ENCODE measurements at regions not wholly inside any gene's neighbourhood (a gene's known extent, or its start where the extent isn't known, plus 50 kb on each side); places are given as distances from the start of the nearest gene placed in this dataset.

DNA sequence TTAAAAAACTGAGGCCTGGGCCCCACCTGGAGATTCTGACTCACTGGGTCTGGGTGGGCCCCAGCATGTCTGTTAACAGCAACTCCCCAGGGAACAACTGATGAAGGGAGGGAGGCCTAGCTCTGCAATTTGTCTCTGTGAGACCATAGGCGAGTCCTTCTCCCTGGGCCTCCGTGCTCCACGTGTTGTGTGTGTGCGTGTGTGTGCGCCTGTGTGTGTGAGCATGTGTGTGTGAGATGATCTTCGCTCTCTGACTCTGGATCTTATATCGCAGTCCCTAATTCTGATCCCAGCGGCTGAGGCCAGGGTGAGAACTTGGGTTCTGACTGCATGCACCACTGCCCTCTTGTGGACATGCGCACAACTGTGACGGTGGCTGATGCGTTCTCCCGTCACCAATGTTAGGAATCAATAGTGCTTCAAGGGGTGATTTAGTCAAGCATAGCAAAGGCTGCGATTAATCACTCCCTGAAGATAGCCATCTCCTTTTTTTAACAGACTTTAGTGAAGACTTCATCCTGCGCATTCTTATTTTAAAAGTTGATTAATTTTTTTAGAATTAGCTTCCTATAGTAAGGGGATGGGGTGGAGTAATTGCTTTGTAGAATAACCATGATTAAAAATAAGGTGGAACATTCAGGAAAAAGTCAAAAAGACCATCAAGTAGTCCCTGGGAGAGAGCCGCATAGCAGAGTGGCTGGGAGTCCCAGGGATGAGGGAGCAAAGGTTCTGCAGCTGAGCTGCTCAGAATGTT is 62.4 kb upstream of the USP24 start:
- DNase-seq (ENCODE audit: low read depth) = peak; percentile 89
- peaks cover 33% of the 10 kb centered on the region for H3K4me1 ChIP-seq (ENCODE audit: control insufficient read depth, insufficient read depth, low read length)
- peak overlapping the region; percentile 62 for H3K4me3 ChIP-seq (ENCODE audit: low read length)

GRCh38 chr1:55276671-55277376 is 61.7 kb upstream of the USP24 start:
- H3K27me3 ChIP-seq (replicated peaks; ENCODE audit: control insufficient read depth, insufficient read depth, low read length) = no peaks in the 10 kb centered on the region
- peak overlapping the region; percentile 62 for H3K4me3 ChIP-seq (ENCODE audit: low read length)
- H3K36me3 ChIP-seq (ENCODE audit: control insufficient read depth, insufficient read depth, low read length, severe bottlenecking) = no peaks in the 10 kb centered on the region
- peaks cover 35% of the 10 kb centered on the region for H3K4me1 ChIP-seq (ENCODE audit: control insufficient read depth, insufficient read depth, low read length)
- H3K9me3 ChIP-seq (ENCODE audit: control insufficient read depth, low read length) = no peaks in the 10 kb centered on the region
- H3K9ac ChIP-seq (ENCODE audit: low read length) = peak overlapping the region; percentile 38
- no peak for DNase-seq (ENCODE audit: low read depth)

More for the DNA sequence above, 62.4 kb upstream of the USP24 start:
- Histone ChIP-seq H3K36me3 (ENCODE audit: control insufficient read depth, insufficient read depth, low read length, severe bottlenecking) (no peaks in the 10 kb centered on the region), H3K27me3 (replicated peaks; ENCODE audit: control insufficient read depth, insufficient read depth, low read length) (no peaks in the 10 kb centered on the region), H3K9me3 (ENCODE audit: control insufficient read depth, low read length) (no peaks in the 10 kb centered on the region), H3K9ac (ENCODE audit: low read length) (no peak overlapping the region)

GRCh38 chr1:55275941-55276341 is 60.8 kb upstream of the USP24 start:
- H3K27me3 ChIP-seq (replicated peaks; ENCODE audit: control insufficient read depth, insufficient read depth, low read length) = no peaks in the 10 kb centered on the region
- peak; percentile 12 for DNase-seq (ENCODE audit: low read depth)
- no peaks in the 10 kb centered on the region for H3K36me3 ChIP-seq (ENCODE audit: control insufficient read depth, insufficient read depth, low read length, severe bottlenecking)
- H3K4me1 ChIP-seq (ENCODE audit: control insufficient read depth, insufficient read depth, low read length) = peaks cover 35% of the 10 kb centered on the region
- H3K4me3 ChIP-seq (ENCODE audit: low read length) = peak overlapping the region; percentile 62
- no peaks in the 10 kb centered on the region for H3K9me3 ChIP-seq (ENCODE audit: control insufficient read depth, low read length)
- H3K9ac ChIP-seq (ENCODE audit: low read length) = peak overlapping the region; percentile 38

DNA sequence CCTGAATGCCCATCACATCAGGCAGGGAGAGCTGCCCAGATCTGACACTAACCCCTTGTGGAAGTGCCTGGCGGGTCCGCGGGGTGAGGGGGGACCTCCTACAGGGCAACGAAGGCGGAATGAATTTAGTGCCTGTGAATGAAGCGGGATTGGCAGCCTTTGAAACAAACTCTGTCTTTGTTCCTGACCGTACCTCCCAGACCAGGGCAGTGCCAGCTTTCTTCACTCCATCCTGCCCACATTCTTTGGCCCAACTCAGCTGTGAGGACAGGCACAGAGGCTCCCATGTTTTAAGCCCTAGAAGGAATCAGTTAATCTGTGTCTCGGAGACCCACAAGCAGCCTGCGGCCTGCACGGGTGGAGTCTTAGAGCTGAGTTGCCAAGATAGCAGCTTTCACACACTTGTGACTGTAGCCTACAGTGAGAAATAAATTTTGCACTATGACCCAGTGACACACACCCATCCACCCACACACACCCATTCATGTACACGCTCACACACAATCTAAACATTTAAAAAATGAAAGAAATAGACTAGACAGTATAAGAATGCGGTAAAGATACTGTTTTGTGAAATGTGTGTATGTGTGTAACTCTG is 60.1 kb upstream of the USP24 start:
- peaks cover 35% of the 10 kb centered on the region for H3K4me1 ChIP-seq (ENCODE audit: control insufficient read depth, insufficient read depth, low read length)
- no peaks in the 10 kb centered on the region for H3K9me3 ChIP-seq (ENCODE audit: control insufficient read depth, low read length)
- no peaks in the 10 kb centered on the region for H3K27me3 ChIP-seq (replicated peaks; ENCODE audit: control insufficient read depth, insufficient read depth, low read length)
- DNase-seq (ENCODE audit: low read depth) = no peak
- no peaks in the 10 kb centered on the region for H3K36me3 ChIP-seq (ENCODE audit: control insufficient read depth, insufficient read depth, low read length, severe bottlenecking)
- H3K9ac ChIP-seq (ENCODE audit: low read length) = peak overlapping the region; percentile 38
- H3K4me3 ChIP-seq (ENCODE audit: low read length) = no peak overlapping the region

DNA sequence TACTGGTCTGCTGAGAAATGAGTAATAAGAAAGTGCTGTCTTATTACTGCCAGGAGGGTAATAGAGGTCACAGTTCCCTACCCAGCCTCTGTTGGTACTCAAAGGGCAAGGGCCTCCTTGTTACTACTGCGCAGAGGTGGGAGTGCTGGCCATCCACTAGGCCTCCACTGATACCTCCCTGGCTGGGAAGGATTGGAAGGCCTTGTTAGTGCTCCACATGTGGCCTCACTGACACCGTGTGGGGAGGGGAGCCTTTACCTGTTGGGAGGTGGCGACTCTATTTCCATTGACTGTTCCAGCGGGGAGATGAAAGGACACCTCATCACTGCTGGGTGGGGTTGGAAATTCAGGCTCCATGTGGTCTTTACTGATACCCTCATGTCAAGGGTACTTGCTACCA is 57.8 kb upstream of the USP24 start:
- no peak overlapping the region for H3K4me3 ChIP-seq (ENCODE audit: low read length)
- no peak overlapping the region for H3K9ac ChIP-seq (ENCODE audit: low read length)
- H3K27me3 ChIP-seq (replicated peaks; ENCODE audit: control insufficient read depth, insufficient read depth, low read length) = no peaks in the 10 kb centered on the region
- H3K36me3 ChIP-seq (ENCODE audit: control insufficient read depth, insufficient read depth, low read length, severe bottlenecking) = no peaks in the 10 kb centered on the region
- H3K4me1 ChIP-seq (ENCODE audit: control insufficient read depth, insufficient read depth, low read length) = peaks cover 35% of the 10 kb centered on the region
- DNase-seq (ENCODE audit: low read depth) = no peak
- H3K9me3 ChIP-seq (ENCODE audit: control insufficient read depth, low read length) = peaks cover 3% of the 10 kb centered on the region
